Calu3 (cell line): ENCODE measurements at regions not wholly inside any gene's neighbourhood (a gene's known extent, or its start where the extent isn't known, plus 50 kb on each side); places are given as distances from the start of the nearest gene placed in this dataset.

Source experiments
- BruUV-seq: library from RNA; stranded (reverse); fragments of 400-500 nt; replicated peaks from 2 replicates; lab custom pipeline; 2021; lab: Mats Ljungman, UMichigan
- CTCF ChIA-PET: fragments of 300-600 bp; sonication (Branson Sonifier 250); formaldehyde crosslinking; loops from one replicate; lab custom pipeline; 2022; ENCODE audit warnings: antibody characterized with exemption; lab: Charles Lee
- DNase-seq: peaks from one replicate; pipeline ENCODE4 v3.0.0; 2022
- H3K27ac Mint-ChIP-seq: one replicate; pipeline ENCODE4 v1.8.0; 2022; ENCODE audit warnings: mixed read lengths; ENCODE audit not compliant: unreplicated experiment
- H3K27me3 Mint-ChIP-seq: one replicate; pipeline ENCODE4 v1.8.0; 2022; ENCODE audit warnings: mixed read lengths; ENCODE audit not compliant: unreplicated experiment
- H3K36me3 Mint-ChIP-seq: one replicate; pipeline ENCODE4 v1.8.0; 2022; ENCODE audit warnings: mild to moderate bottlenecking, moderate library complexity, mixed read lengths; ENCODE audit not compliant: insufficient read depth, unreplicated experiment
- H3K4me1 Mint-ChIP-seq: one replicate; pipeline ENCODE4 v1.8.0; 2022; ENCODE audit warnings: mild to moderate bottlenecking, low read depth, mixed read lengths; ENCODE audit not compliant: unreplicated experiment
- H3K4me3 Mint-ChIP-seq: one replicate; pipeline ENCODE4 v1.8.0; 2022; ENCODE audit warnings: mild to moderate bottlenecking, low read depth, moderate library complexity, mixed read lengths; ENCODE audit not compliant: unreplicated experiment
- H3K9me3 Mint-ChIP-seq: one replicate; pipeline ENCODE4 v1.8.0; 2022; ENCODE audit warnings: low read depth, mixed read lengths; ENCODE audit not compliant: unreplicated experiment
- intact Hi-C: fragments of 100-400 bp; cut with micrococcal nuclease; formaldehyde crosslinking; loops from one replicate; pipeline ENCODE4 v1.10.0; 2022; ENCODE audit not compliant: unreplicated experiment
- TF ChIP-seq, protein P1 (sequence below): fragments of 200-600 bp; IDR thresholded peaks from one replicate; pipeline ENCODE4 v1.8.0; 2022; ENCODE audit warnings: antibody characterized with exemption; ENCODE audit not compliant: unreplicated experiment

DNA sequence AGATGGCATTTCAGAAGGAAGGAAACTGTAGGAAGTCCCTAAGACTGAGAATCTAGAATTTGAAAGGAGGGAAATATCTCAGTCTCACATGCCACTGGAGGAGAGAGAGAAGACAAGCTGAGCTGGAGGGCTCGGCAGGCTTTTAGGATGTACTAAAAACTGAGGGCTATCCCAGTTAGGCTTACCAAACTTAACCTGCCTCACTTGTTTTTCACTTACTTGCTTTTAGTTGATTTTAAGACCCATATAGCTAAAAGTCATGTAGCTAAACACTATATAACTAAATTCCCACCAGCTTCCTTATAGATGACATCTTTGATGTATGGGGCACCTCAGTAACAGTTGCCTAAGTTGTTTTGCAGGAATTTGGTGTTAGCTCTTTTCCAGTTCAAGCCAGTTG lies 288.0 kb downstream of the DOK5 start:
- BruUV-seq, result no TSS peak
- Mint-ChIP-seq H3K9me3 (no peaks in the 10 kb centered on the region), H3K27ac (no peak overlapping the region), H3K36me3 (no peaks in the 10 kb centered on the region), H3K4me1 (no peaks in the 10 kb centered on the region), H3K4me3 (no peak overlapping the region), H3K27me3 (peaks cover 24% of the 10 kb centered on the region)
- CTCF ChIA-PET, result no interaction called here
- TF ChIP-seq, protein P1, sequence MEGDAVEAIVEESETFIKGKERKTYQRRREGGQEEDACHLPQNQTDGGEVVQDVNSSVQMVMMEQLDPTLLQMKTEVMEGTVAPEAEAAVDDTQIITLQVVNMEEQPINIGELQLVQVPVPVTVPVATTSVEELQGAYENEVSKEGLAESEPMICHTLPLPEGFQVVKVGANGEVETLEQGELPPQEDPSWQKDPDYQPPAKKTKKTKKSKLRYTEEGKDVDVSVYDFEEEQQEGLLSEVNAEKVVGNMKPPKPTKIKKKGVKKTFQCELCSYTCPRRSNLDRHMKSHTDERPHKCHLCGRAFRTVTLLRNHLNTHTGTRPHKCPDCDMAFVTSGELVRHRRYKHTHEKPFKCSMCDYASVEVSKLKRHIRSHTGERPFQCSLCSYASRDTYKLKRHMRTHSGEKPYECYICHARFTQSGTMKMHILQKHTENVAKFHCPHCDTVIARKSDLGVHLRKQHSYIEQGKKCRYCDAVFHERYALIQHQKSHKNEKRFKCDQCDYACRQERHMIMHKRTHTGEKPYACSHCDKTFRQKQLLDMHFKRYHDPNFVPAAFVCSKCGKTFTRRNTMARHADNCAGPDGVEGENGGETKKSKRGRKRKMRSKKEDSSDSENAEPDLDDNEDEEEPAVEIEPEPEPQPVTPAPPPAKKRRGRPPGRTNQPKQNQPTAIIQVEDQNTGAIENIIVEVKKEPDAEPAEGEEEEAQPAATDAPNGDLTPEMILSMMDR, result no peak
- intact Hi-C loops, result no loop called here
- DNase-seq, result no peak

DNA sequence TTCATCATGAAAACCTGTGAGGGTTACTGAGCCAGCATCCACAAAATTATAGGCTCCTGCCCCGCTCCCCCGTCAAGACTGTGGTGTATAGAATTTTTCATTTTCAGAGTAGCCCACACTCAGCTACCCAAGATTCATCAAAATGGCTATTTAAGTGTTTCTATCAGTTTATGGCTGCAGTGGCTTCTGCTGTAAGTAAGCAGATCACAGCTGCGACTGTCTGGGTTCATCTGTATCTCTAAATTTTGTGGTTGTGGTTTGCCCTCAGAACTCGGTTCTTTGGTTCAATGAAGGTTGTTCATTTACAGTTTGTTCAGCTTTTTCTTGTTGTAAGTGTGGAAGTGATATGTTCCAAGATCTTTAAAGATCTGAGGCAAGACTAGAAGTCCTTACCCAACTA lies 284.2 kb downstream of the DOK5 start:
- Mint-ChIP-seq H3K4me3 (no peak overlapping the region), H3K27me3 (peaks cover 10% of the 10 kb centered on the region), H3K27ac (no peak overlapping the region), H3K4me1 (no peaks in the 10 kb centered on the region), H3K36me3 (no peaks in the 10 kb centered on the region), H3K9me3 (no peaks in the 10 kb centered on the region)
- BruUV-seq, result no TSS peak
- TF ChIP-seq, protein P1, result no peak
- intact Hi-C loops, result no loop called here
- no peak for DNase-seq
- CTCF ChIA-PET, result no interaction called here

DNA sequence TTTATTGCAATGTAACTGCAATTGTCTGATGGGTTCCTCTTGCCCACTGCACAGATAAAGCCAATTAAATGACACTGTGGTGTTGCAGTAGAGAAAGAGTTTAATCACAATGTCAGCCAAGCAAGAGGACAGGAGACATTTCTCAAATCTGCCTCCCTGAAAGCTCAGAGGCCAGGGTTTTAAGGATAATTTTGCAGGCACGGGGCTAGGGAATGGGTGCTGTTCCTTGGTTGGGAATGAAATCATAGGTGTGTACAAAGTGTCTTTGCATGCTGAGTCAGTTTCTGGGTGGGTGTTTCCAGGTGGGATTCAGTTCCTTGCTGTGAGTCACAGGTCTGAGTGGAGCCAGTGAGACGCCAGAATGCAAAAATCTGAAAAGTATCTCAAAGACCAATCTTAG lies 271.4 kb downstream of the DOK5 start:
- Mint-ChIP-seq H3K4me1 (no peaks in the 10 kb centered on the region), H3K9me3 (no peaks in the 10 kb centered on the region), H3K4me3 (no peak overlapping the region), H3K27me3 (no peaks in the 10 kb centered on the region), H3K36me3 (no peaks in the 10 kb centered on the region), H3K27ac (no peak overlapping the region)
- CTCF ChIA-PET, result no interaction called here
- no TSS peak for BruUV-seq
- DNase-seq, result no peak
- TF ChIP-seq, protein P1, result no peak
- intact Hi-C loops, result no loop called here

- CTCF ChIA-PET, result no interaction called here
These were observed 270.4 kb downstream of the DOK5 start for GRCh38 chr20:54745780-54746179.

More at GRCh38 chr20:54745780-54746179, 270.4 kb downstream of the DOK5 start:
- no peaks in the 10 kb centered on the region for H3K27me3 Mint-ChIP-seq
- H3K4me1 Mint-ChIP-seq, result no peaks in the 10 kb centered on the region
- no peak overlapping the region for H3K27ac Mint-ChIP-seq
- H3K36me3 Mint-ChIP-seq, result no peaks in the 10 kb centered on the region
- H3K9me3 Mint-ChIP-seq, result no peaks in the 10 kb centered on the region
- BruUV-seq, result no TSS peak
- DNase-seq, result no peak
- intact Hi-C loops, result no loop called here
- H3K4me3 Mint-ChIP-seq, result no peak overlapping the region
- TF ChIP-seq, protein P1, result no peak
